SK-N-DZ (cell line): ENCODE measurements at regions not wholly inside any gene's neighbourhood (a gene's known extent, or its start where the extent isn't known, plus 50 kb on each side); places are given as distances from the start of the nearest gene placed in this dataset.

Experiments
- DNase-seq: peaks from one replicate; pipeline ENCODE4 v3.0.0-alpha.2; 2015; ENCODE audit warnings: low spot score

DNA sequence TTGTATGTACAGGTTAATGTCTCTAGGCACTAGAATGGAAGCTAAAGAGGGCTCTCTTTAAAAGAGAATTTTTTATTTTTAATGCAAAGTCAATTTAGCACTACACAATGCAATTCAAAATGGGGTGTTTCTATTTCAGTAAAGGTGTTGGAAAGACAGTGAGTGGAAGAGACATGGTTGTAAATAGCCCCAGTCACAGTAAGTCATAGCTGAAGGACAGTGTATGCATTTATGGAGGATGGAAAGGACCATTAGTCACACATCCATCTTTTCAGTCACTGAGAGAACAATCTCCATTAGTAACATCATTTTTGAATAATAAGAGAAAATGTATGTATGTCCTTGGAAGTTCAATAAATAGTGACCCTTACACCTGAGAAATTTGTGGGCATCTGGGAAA, 148.0 kb downstream of the PDHA2 start:
- DNase-seq, result no peak

DNA sequence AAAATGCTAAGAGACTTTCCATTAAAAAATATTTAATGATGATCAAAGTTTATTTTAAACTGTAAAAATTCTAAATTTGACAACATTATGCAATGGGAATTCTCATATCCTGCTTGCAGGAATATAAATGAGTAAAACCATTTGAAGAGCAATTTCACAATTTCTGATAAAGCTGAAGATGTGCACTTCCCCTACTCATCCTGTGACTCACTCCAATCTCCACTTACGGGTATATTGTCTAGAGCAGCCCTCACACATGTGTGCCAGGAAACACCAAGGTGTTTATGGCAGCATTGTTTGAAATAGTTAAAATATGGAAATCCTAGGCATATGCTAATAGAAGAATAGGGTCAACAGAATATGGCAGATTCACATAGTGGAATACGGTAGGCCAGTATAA, 158.4 kb downstream of the PDHA2 start:
- no peak for DNase-seq

DNA sequence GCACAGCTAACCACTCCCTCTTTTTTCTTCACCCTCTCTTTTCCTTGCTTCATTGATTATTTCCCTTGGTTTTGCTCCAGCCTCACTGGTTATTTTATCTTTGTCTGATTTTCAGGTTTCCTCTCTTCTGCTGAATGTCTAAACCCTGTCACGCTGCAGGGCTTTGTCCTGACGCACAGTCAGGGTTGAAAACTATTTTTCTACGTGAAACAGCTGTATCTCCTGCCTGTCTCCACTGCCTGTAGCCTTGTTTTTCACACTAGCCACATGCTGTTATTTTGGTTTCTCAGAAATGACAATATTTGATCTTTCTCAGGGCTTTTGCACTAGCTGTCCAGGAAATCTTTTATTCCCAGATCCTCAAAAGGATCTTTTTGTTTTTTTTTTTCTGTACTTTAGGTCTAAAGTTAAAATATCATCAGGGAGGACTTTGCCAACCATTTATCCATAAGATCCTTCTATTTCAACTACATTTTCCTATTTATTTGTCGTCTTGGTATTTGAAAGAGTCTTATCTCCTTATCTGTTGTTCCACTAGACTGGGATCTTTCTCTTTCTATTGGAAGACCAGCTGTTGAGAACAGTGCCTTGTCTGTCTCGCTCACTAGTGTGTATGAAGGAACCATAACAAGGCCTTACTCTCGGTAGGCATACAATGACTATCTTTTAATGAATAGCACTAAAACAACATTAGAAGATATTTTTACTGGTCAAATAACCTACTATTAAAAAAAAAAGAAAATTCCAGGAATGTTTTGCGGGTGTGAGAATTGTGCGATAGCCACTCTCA, 164.3 kb downstream of the PDHA2 start:
- peak; percentile 37 for DNase-seq

DNA sequence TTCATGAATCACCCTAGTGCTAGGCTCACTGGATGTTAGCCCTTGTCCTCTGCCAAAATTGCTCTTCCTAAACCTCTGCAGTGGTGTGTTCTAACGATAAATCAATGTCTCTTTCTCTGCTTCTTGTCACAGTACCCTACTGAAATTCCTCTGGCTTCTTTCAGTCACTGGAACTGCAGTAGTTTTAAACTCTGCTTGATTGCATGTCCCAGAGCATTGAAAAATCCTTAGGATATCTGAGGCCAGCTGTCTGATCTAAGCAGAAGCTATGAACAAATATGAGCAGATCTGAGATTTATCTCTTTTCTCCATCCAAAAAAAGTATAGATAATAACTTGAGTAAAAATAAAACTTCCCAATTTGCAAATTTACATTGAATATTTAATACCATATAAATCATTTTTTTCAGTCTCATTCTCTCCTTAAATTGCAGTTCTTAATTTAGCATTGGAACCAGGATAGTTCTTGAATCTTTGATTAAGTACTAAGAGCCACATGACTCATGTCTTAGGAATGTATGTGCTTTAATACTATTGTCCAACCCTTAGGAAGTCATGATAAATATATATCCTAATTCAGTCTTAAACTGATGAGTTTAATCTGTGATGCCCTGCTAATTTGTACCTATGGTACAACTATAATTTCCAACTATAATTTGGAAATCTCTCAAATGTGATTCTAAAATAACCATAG, 169.7 kb downstream of the PDHA2 start:
- no peak for DNase-seq

DNA sequence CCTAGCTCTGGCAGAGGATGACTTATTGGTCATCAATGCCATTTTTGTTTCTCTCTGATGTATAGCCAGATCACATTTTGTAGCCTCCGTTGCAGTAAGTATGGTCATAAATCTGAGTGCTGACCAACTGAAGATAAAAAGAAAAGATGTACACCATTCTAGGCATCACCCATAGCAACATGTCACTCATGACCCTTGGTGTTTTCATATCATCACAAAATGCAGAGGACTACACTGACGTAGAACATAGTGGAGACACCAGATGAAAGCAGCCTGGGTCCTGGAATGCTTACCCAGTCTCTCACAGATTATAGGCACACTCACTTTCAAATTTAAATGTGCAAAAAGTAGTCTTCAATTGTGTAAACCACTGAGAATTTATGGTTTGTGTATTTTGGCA, 172.8 kb downstream of the PDHA2 start:
- DNase-seq, result no peak

DNA sequence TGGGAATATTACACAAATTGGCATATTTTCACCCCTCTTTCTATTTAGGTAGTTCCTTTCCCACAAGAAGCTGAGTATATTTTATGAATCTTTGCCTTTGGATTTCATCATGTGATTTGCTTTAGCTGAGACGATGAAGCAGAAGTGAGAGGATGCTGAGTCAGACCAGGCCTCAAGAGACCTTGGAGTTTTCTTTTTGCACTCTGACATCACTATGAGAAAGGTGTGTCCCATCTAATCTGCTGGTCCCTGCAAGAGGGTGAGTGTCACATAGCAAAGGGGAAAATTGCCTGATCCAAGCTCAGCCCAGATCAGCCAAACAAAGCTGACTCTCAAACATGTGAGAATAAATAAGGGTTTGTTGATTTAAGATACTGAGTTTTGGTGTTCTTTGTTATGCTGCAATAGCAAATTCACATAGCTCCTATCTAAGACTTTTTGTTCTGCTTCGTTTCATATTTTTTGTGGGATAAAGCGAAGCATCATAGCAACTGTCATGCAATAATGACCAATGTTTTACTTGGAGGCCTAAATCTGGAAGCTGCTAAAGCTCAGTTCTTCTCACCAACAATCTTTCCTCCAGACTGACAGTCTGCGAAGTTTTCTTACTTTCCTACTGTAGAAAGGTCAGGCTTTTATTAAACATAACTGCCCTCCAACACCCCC, 176.9 kb downstream of the PDHA2 start:
- no peak for DNase-seq

DNA sequence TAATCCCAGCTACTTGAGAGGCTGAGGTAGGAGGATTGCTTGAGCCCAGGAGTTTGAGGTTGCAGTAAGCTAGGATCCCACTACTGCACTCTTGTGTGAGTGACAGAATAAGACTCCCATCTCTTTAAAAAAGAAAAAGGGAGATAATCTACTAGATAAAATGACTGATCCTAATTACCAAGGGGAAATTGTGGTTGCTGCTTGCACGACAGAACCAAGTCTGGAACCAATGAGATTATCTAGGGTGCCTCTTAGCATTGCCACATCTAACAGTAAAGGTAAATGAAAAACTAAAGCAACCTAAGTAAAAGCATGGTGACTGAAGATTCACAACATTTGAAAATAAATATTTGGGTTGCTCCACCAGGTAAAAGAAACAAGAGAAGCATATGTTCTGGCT, 185.1 kb downstream of the PDHA2 start:
- no peak for DNase-seq

DNA sequence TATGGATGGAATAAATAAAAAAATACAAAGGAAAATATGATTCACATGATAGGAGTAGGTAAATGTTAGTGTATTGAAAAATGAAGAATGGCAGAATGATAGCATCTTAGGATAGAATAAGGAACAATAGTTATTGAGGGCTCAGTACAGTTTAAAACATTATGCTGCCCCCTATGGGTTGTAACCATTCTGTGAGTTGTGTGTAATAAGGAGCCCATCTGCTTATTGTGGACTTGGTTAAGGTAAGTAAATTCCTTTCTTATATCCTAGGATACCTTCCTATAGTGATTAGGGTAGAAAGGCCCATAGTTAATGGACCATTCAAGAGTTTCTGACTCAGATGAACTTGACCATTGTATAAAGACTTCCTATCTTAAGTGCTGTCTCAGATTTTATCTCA, 195.8 kb downstream of the PDHA2 start:
- DNase-seq, result peak; percentile 26

DNA sequence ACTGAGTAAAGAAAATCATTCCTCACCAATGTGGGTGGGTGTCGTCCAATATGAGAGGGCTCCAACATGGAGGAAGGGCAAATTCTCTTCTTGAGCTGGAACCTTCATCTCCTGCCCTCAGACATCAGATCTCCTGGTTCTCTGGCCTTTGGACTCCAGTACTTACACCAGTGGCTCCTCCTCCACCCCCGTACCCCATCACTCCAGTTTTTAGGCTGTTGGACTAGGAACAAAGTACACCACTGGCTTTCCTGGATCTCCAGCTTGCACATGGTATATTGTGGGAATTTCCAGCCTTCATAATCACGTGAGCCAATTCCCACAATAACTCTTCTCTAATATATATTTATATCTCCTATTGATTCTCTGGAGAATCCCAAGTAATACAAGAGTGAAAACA, 196.9 kb downstream of the PDHA2 start:
- no peak for DNase-seq

DNA sequence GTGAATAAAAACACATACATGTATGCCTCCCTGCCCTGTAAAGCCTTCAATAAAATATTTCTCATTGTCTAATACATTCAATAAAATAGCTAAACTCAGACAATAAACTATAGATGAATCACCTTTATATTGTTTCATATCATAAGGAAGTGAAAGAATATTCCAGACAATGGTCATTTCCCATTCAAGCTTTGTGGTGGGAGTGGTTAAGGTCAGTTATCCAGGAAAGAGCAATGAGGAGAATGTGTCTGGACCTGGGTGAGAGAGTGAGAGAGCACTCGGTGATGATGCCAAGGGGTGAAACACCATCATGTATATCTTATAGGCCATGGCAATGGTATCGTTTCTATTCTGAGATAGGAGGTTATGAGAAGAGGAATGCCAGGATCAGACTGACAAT, 197.8 kb downstream of the PDHA2 start:
- DNase-seq, result no peak

DNA sequence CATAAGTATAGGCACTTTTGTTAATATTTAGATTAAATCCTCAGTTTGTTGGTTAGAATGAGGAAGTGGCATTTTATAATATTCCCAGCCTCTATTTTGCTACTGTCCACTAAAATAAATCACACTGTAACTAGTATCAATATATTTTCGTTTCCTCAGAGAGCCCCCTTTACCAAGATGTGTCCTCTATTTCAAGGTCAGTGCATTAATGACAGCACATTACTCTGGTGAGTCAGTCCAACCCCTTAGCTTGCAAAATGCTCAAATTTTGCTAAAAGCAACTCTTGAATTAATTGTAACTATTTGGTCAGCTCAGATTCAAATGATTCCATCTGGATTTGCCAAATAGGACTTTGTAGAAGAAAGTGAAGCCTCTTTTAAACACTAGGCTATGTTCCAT, 199.3 kb downstream of the PDHA2 start:
- DNase-seq, result no peak

DNA sequence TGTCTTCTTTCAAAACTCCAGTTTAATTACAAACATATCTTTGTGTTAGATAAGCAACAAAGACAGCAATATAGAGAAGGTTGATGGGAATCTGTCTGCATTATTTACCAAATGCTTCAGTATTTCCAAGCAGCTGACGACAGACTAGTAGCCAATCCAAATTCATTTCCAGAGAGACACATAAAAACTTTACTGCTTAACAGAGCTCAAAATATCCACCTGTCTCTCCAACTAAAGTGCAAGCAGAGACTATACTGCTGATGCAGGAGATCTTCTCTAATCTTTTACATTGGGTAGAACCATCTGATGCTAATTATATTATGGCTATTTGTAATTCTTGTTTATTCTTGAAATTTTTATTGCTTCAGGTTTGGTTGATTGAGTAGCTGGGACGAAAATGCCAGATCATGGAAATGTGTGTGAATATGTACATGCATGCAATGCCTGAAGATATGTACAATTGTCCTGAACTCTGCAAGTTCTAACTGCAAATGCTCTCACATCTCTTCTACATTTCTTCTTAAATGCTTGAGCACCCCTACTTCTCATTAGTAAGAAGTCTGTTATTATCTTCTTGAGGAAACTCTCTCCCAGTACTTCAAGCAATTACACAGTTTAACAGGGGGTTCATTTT, 200.0 kb downstream of the PDHA2 start:
- DNase-seq, result no peak

DNA sequence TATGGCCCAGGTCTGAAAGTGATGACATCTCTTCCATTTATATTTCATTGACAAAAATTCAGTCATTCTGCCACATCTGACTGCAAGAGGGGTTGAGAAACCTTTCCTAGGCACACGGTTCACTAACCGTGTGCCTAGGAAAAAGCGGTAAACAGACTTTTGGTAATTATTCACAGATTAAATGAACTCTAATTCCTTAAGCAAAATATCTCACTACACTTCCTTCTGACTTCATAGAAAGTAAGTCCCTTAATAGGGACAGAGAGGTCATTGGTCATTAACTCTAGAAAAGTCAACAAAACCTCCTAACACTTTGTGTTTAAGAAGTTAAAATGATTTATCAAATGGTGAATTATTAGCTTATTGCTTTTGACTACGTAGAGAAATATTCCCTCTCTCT, 205.1 kb downstream of the PDHA2 start:
- DNase-seq, result no peak

DNA sequence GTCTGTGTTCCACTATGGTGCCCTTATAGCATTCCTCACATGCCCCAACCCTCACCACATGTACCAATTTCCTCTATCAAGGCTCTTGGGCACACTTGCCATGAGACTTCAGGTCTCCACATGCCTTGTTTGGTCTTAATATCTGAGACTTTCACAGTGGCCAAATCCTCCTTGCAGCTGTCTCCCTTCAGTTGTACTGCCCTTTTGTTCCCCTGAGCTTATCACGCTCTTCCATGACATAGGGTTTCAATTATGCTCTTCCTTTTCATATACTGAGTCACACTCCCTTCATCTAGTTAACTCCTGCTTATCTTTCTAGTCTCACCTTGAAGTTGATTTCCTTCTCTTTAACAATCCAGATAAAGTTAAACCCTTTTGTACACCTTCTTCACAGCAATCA, 212.9 kb downstream of the PDHA2 start:
- DNase-seq, result no peak

DNA sequence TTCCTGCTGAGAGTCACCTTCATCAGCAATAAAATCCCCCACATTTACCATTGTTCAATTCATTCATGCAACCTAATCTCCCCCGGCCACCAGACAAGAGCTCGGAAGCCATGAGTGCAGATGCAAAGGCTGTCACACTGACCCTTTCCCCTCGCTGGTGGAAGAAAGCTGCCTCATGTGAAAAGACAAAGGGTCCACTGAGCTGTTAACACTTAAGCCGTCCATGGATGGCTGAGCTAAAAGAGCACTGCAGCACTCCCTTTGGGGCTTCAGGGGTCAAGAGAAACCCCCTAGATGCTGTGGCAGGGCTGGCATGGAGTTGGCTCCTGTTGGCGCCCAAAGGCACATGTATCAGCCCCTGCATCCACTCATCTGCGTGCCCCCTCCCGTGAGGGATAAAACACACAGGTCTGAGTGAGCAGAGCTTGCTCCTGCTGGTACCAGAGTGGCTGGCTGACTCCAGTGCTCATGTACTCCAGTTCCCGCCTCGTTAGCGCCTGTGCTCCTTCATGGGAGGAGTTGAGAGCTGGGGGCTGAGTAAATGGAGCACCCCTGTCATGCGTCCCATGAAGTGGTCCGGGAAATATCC, 216.5 kb downstream of the PDHA2 start:
- no peak for DNase-seq

DNA sequence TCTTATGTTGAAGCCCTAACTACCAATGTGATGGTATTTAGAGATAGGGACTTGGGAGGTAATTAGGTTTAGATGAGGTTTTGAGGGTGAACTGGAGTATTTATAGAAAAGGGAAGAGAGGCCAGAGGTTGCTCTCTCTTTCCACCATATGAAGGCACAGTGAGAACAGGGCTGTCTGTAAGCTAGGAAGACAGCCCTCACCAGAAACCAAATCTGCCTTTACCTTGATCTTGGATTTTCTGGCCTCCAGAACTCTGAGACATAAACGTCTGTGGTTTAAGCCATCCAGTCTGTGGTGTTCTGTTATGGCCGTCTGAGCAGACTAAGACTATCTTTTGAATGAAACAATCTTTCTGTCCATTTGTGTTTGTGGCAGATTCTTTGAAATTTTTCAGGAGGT, 223.7 kb downstream of the PDHA2 start:
- DNase-seq, result no peak

DNA sequence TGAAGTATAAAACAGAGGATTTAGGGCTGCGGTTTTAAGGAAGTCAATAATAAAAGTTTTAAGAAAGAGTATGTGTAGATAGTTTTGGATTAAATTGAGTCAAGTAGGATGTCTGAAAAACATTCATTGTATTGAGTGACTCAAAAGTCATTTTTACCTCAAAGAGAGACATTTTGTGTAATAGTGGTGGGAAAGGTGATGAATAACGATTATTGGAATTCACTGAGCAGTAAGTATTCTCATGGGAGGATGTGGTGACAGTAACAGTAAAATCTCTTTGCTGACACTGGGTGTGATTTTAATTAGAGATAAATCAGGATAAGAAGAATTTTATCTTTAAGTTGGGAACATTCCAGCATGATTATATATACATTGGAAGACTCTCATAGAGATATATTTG, 233.6 kb downstream of the PDHA2 start:
- no peak for DNase-seq

DNA sequence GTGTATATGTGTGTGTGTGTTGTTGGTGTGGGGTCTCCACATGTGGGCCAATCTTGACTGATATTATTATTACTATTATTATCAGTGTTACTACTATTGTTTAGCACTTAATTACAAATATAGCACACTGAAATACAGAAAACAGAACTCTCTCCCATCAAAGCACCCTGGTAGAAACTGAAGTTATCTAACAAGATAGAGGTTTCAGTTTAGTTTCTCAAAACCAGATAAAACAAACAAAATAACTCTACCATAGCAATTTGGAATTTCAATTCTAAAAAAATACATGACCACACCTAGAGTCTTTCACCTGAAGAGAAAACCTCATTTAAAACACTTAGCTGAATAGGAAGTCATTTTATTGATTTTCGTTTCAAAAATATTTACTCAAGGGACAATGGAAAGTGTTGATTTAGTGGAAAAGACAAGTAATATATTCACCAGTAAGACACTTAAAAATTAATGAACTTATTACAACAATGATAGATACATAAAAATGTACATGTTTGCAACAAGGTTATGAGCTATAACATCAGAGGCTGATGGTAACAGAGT, 252.3 kb downstream of the PDHA2 start:
- DNase-seq, result no peak

DNA sequence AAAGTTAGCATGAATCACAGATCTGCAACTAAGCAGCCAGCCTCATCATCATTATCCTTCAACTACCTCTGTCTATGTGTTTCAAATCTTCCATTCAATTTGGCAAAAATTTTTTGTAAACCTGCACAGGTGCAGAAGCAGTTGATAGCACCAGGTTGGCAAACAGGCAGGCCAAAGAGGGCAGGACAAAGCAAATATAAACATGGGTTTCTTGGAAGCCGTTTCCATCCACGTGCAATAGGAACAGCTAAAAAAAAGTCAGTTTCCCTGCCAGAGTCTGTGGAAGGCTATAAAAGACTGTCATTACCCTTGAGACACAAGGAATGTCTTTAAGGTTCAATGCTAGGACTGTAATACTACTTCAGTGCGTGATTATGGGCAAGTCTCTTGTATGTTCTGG, 253.2 kb downstream of the PDHA2 start:
- no peak for DNase-seq

DNA sequence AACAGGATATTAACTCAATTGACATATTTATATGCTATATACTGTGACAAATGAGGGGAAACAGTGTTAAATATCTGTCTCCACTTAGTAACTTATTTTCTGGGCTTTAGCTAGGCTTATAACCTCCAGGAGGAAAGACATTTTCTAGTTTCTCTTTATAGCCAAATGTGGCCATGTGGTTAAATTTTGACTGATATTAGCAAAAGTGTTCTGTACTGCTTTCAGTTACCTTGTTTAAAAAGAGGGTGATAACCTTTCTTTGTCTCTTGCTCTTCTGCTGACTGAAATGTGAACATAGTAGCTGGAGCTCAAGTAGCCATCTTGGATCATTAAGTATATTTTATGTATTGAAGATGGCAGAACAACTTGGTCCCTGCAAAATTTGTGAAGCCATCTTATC, 253.7 kb downstream of the PDHA2 start:
- DNase-seq, result no peak

DNA sequence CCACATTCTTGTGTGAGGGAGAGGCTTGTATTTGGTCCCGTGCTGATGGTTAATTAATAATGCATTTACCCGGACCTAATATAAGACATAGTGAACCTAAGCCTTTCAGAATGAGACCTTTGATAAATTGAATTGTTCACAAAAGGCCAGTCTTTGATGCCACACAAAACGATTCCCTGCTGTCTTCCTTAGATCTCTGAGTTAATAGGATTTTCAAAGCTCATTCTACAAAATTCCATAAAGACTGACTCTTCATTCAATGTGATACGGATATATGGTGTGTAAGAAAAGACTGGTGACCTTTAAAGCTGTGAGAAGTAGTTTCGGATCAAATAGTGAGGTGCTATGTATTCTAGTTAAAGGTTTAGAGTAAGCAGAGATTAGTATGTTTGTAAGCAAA, 254.3 kb downstream of the PDHA2 start:
- DNase-seq, result no peak
